ENCODE measurements at regions not wholly inside any gene's neighbourhood (a gene's known extent, or its start where the extent isn't known, plus 50 kb on each side); places are given as distances from the start of the nearest gene placed in this dataset.

GRCh38 chr7:17700138-17700537 is 240.2 kb downstream of the SNX13 start:
- TF ChIP-seq CTCF (IDR thresholded peaks at IDR 0.05) = no peak
- no peak for TF ChIP-seq POLR2A (IDR thresholded peaks at IDR 0.05)

Measured in tibial nerve (tissue), 3 donors.